ENCODE measurements at regions not wholly inside any gene's neighbourhood (a gene's known extent, or its start where the extent isn't known, plus 50 kb on each side); places are given as distances from the start of the nearest gene placed in this dataset.

- TF ChIP-seq CTCF (IDR thresholded peaks at IDR 0.05) (no peak), POLR2A (IDR thresholded peaks at IDR 0.05) (no peak), POLR2AphosphoS5 (IDR thresholded peaks at IDR 0.05) (no peak), EP300 (IDR thresholded peaks at IDR 0.05) (no peak)
Observed at GRCh38 chr6:104558746-104559145, 301.0 kb downstream of the HACE1 start.
